ENCODE measurements at regions not wholly inside any gene's neighbourhood (a gene's known extent, or its start where the extent isn't known, plus 50 kb on each side); places are given as distances from the start of the nearest gene placed in this dataset.

DNA sequence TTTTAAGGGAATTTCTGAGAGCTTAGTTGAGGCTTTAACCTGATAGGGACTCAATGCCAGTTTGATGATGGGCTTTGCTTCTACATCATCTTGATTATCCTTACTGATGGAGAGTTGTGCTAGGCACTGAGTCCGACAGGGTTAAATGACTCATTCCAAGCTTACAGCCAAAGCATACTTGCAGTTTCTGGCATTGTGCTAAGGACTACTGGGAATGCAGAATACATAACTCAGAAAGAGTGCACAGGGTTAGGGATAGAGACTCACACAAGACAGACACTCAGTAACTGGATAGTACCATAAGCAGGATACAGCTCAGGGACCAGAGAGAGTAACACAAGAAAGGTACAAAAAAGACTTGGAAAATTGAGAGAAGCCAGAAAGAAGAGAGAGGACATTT lies 94.1 kb upstream of the SLC14A2 start:
- TF ChIP-seq, protein P1, sequence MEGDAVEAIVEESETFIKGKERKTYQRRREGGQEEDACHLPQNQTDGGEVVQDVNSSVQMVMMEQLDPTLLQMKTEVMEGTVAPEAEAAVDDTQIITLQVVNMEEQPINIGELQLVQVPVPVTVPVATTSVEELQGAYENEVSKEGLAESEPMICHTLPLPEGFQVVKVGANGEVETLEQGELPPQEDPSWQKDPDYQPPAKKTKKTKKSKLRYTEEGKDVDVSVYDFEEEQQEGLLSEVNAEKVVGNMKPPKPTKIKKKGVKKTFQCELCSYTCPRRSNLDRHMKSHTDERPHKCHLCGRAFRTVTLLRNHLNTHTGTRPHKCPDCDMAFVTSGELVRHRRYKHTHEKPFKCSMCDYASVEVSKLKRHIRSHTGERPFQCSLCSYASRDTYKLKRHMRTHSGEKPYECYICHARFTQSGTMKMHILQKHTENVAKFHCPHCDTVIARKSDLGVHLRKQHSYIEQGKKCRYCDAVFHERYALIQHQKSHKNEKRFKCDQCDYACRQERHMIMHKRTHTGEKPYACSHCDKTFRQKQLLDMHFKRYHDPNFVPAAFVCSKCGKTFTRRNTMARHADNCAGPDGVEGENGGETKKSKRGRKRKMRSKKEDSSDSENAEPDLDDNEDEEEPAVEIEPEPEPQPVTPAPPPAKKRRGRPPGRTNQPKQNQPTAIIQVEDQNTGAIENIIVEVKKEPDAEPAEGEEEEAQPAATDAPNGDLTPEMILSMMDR (IDR thresholded peaks at IDR 0.05) = no peak
- no peak for TF ChIP-seq POLR2A (IDR thresholded peaks at IDR 0.05)
